HG02970 (cell line): ENCODE measurements at regions not wholly inside any gene's neighbourhood (a gene's known extent, or its start where the extent isn't known, plus 50 kb on each side); places are given as distances from the start of the nearest gene placed in this dataset.

Experiments
- ATAC-seq: cut with Tn5 transposase; IDR thresholded peaks from one replicate; pipeline ENCODE4 v1.9.1; 2021; ENCODE audit warnings: mild to moderate bottlenecking, moderate library complexity, moderate number of reproducible peaks; ENCODE audit not compliant: unreplicated experiment, low FRiP score

DNA sequence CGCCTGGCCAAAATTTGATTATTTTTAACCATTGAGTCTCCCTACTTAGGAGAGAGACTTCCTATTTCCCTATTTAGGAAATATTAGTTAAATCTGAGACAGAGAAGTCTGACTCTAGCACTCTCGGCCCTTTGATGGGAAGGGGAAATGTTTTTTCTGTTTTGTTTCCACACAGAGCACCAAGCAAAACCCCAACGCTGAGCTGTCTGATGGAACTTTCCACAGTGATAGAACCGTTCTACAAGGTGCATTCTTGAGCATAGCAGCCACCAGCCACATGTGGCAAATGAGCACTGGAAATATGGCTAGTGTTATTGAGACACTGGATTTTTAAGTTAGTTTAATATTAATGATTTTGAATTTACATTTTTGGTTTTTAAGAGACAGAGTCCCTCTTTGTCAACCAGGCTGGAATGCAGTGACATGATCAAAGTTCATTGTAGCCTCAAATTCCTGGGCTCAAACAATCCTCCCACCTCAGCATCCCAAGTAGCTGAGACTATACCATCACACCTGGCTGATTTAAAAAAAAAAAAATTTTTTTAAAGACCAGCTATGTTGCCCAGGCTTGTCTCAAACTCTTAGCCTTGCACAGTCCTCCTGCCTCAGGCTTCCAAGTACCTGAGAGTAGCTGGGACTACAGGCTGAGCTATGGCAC is 77.3 kb upstream of the GALNT2 start:
- no peak for ATAC-seq

DNA sequence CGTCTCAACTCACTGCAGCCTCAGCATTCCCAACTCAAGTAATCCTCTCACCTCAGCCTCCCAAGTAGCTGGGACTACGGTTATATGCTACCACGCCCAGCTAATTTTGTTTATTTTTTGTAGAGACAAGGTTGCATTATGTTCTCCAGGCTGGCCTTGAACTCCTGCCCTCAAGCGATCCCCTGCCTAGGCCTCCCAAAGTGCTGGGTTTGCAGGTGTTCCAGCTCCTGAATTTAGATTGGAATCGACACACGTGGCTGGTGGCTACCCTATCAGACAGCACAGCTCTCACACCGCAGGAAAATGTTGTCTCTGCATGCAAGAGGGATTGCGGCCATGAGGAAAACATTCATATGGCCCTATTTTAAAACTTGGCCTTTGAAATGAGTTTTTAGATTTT is 76.7 kb upstream of the GALNT2 start:
- ATAC-seq = no peak

DNA sequence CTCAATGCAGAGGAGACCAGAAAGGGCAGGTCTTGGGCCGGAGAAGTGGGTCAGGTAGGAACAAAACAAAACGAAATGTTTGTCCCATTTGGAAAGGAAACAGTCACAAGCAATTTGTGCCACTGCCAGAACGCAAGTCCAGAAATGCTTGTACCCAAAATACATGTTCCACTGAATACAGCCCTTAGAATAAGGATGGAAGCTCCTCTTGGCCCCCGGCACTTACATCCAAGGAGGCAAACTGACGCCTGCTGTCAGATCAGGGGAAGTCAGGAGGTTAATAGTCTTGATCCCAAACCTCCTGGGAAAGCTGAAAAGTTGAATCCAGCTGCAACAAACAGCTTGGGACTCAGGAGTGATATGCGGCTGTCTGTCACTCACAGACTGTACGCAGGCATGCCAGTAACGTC is 75.9 kb upstream of the GALNT2 start:
- ATAC-seq = no peak

GRCh38 chr1:229991724-229992333 is 75.2 kb upstream of the GALNT2 start:
- no peak for ATAC-seq

DNA sequence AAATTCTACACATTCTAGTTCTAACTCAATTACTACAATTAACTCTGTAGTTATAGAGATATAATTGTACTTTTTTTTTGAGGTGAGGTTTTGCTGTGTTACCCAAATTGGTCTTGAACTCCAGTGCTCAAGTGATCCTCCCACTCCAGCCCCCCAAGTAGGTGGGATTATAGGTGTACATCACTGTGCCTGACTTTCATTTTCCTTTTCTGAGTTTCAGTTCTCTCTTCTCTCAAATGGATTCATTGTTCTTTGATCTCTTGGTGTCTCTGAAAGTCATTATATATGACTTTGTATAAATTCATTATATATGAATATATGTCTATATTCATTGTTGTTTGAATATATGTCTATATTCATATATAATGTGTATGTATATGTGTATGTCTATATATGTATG is 74.0 kb upstream of the GALNT2 start:
- ATAC-seq = no peak

DNA sequence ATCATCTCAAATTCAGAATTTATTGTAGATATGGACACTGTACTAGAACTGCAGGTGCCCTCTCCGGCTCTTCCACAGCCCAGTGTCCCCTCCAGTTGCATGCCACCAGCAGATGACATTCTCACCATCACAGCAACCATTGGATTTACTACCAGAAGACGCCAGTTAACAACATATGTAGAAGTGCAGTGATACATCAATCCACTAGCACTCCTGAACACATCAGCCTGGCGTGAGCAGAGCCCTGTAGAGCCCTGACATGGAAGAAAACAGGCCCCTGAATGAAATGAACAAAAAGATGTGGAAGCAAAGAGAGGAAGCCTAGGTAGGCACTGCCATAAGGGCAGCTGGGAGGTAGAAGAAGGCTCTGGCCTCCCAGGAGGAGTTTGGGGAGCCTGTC is 73.1 kb upstream of the GALNT2 start:
- no peak for ATAC-seq

GRCh38 chr1:229999004-229999670 is 67.9 kb upstream of the GALNT2 start:
- ATAC-seq = no peak

DNA sequence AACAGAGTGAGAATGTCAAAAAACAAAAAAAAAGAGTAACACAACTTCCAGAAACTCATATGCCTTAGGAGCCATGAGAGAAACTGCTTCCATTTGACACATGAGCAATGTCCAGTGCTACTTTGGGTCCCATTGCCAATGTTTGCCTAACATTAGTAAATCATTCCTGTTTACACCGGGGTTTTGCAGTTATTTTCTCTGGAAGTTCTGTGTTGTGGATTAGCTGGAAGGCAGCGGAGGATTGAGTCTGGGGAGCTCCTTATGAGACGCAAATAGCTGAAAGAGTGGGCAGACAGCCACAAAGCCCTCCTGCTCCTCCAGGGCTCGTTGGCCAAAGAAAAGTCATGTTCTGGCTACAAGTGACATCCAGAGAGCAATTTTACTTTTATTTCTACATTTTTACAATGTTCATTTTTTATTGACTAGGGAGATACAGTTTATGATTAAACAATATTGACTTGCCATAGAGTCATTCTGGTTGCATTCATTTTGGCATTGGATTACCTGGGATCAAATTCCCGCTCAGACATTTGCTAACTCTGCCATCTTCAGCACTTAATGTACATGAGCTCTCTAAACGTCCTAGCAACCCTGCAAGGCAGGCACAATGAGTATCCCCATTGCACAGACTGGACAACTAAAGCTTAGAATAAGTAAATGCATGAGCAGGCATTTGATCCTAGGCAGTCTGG is 66.4 kb upstream of the GALNT2 start:
- no peak for ATAC-seq

GRCh38 chr1:230002164-230002803 is 64.8 kb upstream of the GALNT2 start:
- no peak for ATAC-seq

DNA sequence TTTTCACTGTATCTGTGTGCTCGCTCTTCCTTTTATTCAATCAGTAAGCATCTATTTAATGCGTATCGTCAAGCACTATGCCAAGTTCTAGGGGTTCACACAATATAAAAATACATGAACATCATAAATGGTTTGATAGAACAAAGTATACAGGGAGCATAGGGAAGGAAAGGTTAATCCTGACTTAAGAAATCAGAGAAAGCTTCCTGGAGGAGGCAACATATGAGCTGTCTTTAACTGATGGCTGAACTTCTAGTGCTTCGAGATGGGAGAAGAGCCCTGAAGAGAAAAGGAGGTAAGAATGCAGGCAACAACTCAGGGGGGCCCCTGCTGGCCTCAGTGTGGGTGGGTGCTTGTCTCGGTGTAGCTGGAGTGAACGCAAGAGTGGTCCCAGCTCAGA is 63.6 kb upstream of the GALNT2 start:
- ATAC-seq = no peak

GRCh38 chr1:230005040-230005439 is 62.0 kb upstream of the GALNT2 start:
- no peak for ATAC-seq

GRCh38 chr1:230008721-230009120 is 58.3 kb upstream of the GALNT2 start:
- no peak for ATAC-seq

- ATAC-seq = no peak
Measured at GRCh38 chr1:230009611-230010313, 57.3 kb upstream of the GALNT2 start.

DNA sequence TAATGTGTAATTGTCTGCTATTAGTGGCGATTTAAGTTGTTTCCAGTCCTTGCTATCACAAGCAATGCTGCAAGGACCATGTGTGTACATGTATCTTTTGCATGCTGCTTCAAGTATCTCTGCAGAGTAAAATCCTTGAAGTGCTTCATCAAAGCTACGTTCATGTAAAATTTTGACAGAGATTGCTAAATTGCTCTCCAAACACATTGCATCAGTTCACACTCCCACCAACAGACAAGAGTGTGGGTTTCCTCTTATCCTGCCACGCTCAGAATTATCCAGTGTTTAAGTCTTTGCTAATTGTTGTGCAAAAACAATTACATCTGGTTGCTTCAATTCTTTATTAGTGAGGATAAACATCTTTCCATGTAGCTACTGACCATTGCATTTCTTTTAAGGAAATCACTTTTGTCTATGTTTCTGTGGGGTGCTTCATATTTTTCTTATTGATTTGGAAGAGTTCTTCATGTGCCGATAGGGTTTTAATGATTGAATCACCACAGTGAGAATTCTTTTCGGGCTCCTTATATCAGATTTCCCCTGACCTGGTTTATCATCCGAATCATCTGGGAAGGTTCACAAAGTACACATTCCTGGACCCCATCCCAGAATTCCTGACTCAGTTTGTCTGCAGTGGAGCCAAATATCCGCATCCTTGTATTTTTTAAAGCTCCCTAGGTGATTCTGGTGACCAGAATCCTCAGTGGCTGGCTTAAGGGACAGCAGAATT is 56.3 kb upstream of the GALNT2 start:
- no peak for ATAC-seq

DNA sequence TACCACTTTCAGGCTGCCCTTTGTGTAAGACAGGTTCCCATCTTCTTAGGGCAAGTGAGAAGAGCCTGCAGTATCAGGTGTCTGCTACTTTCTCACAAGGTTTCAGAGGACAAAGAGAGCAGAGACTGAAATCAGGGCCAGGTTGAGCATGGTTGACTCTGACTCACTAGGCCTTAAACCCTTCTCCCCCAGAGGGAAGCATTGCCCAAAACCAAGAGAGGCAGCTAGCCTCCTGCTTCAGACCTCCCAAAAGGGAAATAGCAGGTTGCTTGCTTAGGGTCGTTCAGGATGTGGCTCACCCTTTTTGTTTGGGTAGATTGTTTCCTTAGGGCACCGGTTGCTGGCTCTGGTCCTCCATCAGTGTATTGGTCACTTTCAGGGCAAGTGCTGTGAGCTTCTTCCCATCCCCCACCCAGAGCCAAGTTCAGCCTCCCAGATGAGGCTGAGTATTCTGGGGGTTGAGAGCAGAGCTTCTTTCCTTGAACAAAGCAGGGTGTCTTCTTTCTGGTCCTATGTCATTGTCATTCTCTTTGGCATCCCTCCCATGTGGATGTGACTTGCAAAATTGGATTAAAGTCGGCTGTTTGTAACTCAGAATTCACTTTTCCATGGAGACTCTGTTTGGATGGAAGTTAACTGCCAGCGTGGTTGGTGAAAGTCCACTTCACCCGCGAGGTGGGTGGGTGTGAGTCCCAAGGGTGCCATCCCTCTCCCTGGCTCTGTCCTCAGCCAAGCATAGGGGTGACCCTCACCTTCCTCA is 55.5 kb upstream of the GALNT2 start:
- ATAC-seq = no peak

DNA sequence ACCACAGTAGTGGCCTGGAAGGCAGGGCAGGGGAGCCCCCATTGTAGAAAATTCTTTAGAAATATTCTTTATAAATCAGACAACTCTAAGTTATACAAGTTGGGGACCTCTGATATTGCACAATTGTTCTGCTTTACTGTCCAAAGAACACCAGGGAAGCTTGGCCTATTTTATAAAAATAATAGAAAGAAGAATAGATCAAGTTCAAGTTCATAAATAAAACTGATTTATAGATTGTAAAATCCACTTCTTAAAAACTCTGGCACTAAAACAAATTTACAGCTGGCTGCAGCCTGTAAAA is 55.0 kb upstream of the GALNT2 start:
- ATAC-seq = no peak

- no peak for ATAC-seq
Measured at GRCh38 chr1:230012741-230013140, 54.3 kb upstream of the GALNT2 start.

GRCh38 chr1:230016159-230016558 is 50.9 kb upstream of the GALNT2 start:
- no peak for ATAC-seq
